HG03432 (cell line): ENCODE measurements at regions not wholly inside any gene's neighbourhood (a gene's known extent, or its start where the extent isn't known, plus 50 kb on each side); places are given as distances from the start of the nearest gene placed in this dataset.

ENCODE experiments used
- ATAC-seq: cut with Tn5 transposase; IDR thresholded peaks from one replicate; pipeline ENCODE4 v1.9.1; 2021; ENCODE audit warnings: mild to moderate bottlenecking, moderate library complexity; ENCODE audit not compliant: unreplicated experiment

- no peak for ATAC-seq
Measured at GRCh38 chr20:63128956-63129355, 87.0 kb downstream of the YTHDF1 start.

DNA sequence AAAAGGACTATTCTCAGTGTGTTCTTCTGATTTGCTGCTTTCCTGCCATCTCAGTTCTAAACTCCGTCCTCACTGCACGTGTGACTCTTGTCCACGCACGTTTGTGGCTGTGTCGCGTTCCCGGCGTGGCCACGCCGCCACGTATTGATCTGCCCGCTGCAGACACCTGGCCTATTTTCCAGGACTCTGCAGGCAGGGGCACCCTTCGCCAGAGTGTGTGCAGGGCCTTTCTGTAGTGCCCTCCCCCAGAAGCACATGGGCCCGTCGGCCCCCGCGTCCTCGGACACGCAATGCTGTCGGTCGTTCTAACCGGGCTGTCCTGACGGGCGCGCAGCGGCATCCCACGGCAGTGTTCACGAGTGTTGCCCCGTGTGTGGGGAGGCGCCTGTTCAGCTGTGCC is 87.6 kb downstream of the YTHDF1 start:
- no peak for ATAC-seq

- ATAC-seq: no peak
Measured at GRCh38 chr20:63127700-63128364, 88.1 kb downstream of the YTHDF1 start.

DNA sequence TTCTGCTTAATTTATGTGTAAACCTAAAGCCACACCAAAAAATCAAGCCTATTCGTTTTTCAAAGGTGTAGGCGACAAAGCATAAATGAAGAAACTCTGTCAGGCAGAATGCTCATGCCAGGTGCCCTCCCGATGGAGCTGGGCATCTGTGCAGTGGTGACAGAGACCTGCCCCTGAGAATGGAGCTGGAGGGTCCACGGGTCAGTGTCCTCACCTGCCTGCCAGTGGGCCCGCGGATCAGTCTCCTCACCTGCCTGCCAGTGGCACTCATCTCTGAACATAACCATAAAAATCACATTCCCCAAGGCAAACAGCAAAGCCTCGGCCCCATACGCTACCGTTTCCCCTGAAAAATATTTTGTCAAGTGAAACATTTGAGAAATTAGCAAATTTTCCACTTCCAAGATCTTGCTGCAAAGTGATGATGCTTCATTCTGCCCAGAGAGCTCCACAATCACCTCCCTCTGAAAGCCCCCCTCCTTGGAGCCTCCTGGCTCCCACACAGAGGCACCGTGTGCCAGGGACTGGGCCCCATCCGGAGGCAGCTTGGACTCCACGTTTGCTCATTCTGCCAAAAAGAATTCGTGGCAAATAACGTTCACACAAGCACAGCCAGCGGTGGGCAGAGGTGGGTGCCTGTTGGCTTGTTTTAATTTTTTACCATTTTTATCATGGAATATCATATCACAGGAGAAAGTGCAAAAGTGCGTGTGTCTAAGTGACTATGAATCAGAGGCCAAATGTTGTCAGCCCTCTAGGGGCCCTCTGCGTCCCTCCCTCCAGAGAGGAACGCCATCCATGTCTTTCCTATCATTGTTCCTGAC is 88.8 kb downstream of the YTHDF1 start:
- ATAC-seq: no peak

DNA sequence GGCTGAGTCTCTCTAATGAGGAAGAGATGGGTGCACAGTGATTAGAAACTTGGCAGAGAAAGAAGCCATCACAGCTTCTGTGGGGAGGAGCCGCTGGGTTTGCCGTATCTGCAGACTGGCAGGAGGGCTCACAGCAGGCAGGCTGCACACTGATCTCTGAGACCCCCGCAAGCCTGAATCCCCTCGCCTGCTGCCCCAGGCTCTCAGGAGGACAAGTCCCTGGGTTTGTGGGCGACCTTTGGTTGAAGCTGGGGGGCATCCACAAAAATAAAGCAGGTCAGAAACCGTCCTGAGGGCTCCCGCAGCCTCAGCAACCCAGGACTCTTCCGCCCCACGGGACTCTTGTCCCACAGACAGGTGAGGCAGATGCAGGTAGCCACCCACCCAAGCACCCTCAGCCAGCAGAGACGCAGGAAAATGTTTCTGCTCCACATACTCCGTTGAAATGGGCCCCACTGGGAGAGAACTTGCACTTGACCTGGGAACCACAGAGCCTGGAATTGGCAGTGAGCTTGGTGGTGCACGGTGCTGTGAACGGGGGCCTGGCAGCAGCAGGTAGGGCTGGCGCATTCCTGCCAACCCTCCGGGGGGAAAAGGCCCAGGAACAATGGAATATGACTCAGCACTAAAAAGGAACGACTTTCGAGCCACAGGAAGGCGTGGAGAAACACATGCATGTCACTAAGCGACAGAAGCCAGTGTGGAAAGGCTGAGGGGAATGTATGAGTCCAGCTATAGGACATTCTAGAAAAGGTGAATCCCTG is 89.9 kb downstream of the YTHDF1 start:
- no peak for ATAC-seq

- no peak for ATAC-seq
Measured at GRCh38 chr20:63125581-63125837, 90.4 kb downstream of the YTHDF1 start.

GRCh38 chr20:63124782-63125580 is 91.0 kb downstream of the YTHDF1 start:
- ATAC-seq: no peak

- no peak for ATAC-seq
Measured at GRCh38 chr20:63124092-63124781, 91.7 kb downstream of the YTHDF1 start.

- no peak for ATAC-seq
Measured at GRCh38 chr20:63123331-63123741, 92.6 kb downstream of the YTHDF1 start.

DNA sequence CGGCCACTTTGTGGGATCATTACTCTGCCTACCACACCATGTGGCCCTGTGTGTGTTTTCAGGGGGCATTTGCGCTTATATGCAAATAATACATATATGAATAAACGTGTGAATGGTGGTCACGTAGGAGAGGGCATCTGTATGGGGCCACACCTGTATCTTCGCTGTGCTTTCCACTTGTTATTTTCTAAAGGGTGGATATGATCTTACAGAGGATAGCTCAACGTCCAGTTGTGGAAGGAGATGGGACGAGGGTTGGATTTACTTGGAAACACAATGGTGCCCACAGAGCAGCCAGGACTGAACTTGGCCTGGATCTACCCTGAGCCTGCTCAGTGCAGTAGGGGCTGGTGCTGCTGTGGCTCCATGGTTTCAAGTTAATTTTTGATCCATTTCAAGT is 93.3 kb downstream of the YTHDF1 start:
- no peak for ATAC-seq

- ATAC-seq: no peak
Measured at GRCh38 chr20:63121749-63122405, 94.1 kb downstream of the YTHDF1 start.

- ATAC-seq: no peak
Measured at GRCh38 chr20:63121246-63121645, 94.7 kb downstream of the YTHDF1 start.

GRCh38 chr20:63120808-63121090 is 95.2 kb downstream of the YTHDF1 start:
- ATAC-seq: no peak

GRCh38 chr20:63119963-63120807 is 95.7 kb downstream of the YTHDF1 start:
- ATAC-seq: no peak

GRCh38 chr20:63119121-63119962 is 96.6 kb downstream of the YTHDF1 start:
- no peak for ATAC-seq

- no peak for ATAC-seq
Measured at GRCh38 chr20:63118303-63119120, 97.4 kb downstream of the YTHDF1 start.

GRCh38 chr20:63117661-63118302 is 98.1 kb downstream of the YTHDF1 start:
- no peak for ATAC-seq
